ENCODE measurements at regions not wholly inside any gene's neighbourhood (a gene's known extent, or its start where the extent isn't known, plus 50 kb on each side); places are given as distances from the start of the nearest gene placed in this dataset.

DNA sequence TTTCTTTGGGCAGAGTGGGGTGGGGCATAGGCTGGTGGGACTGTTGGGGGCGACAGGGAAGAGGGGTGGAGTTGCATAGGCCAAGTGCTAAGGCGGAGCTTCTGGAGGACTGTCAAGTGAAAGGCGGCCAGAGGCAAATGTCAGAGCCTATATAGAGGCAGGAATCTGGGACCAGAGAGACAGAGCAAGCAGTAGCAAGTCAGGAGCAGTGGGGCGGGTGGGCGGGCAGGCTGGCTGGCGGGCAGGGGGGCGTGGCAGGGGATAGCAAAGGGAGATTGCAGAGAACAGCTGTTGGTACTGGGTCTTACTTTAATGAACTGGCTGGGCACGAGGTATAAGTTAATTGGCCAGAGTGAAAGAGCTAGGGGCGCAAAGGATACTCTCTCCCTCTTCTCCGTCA, 89.8 kb downstream of the RTL9 start:
- Histone ChIP-seq H3K27ac (no peak overlapping the region), H3K4me3 (ENCODE audit: low read depth, low read length) (no peak overlapping the region), H3K36me3 (replicated peaks) (no peaks in the 10 kb centered on the region), H3K27me3 (replicated peaks) (peaks cover 9% of the 10 kb centered on the region)
- DNase-seq = no peak
- in situ Hi-C loops (cut with HindIII; ENCODE audit: low pct_ligation_motif_present, low sequenced_read_pairs) = no loop called here
- TF ChIP-seq, protein P1, sequence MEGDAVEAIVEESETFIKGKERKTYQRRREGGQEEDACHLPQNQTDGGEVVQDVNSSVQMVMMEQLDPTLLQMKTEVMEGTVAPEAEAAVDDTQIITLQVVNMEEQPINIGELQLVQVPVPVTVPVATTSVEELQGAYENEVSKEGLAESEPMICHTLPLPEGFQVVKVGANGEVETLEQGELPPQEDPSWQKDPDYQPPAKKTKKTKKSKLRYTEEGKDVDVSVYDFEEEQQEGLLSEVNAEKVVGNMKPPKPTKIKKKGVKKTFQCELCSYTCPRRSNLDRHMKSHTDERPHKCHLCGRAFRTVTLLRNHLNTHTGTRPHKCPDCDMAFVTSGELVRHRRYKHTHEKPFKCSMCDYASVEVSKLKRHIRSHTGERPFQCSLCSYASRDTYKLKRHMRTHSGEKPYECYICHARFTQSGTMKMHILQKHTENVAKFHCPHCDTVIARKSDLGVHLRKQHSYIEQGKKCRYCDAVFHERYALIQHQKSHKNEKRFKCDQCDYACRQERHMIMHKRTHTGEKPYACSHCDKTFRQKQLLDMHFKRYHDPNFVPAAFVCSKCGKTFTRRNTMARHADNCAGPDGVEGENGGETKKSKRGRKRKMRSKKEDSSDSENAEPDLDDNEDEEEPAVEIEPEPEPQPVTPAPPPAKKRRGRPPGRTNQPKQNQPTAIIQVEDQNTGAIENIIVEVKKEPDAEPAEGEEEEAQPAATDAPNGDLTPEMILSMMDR (IDR thresholded peaks at IDR 0.05; ENCODE audit: low read depth, low read length, missing control alignments) = no peak

DNA sequence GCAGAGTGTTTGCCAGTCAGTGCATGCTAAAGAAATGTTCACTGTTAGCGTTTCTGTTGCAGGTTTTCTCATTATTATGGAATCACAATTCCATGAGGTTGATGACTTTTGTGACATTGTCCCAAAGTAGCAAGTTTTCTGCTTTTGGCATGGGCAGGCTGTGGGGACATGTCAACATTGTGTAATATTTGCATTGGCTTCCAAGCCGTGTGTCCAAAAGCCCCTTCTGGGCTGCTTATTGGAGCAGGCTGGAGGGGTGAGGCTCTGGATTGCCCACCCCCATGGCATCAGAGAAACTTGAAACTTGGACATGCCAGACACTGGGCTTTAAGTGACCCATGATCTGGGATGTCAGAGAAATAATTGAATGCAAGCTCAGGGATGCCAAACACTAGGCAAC, 90.7 kb downstream of the RTL9 start:
- H3K27me3 ChIP-seq (replicated peaks) = peaks cover 5% of the 10 kb centered on the region
- TF ChIP-seq, protein P1 (IDR thresholded peaks at IDR 0.05; ENCODE audit: low read depth, low read length, missing control alignments) = no peak
- H3K36me3 ChIP-seq (replicated peaks) = no peaks in the 10 kb centered on the region
- H3K27ac ChIP-seq = no peak overlapping the region
- DNase-seq = no peak
- H3K4me3 ChIP-seq (ENCODE audit: low read depth, low read length) = no peak overlapping the region
- in situ Hi-C loops (cut with HindIII; ENCODE audit: low pct_ligation_motif_present, low sequenced_read_pairs) = no loop called here

DNA sequence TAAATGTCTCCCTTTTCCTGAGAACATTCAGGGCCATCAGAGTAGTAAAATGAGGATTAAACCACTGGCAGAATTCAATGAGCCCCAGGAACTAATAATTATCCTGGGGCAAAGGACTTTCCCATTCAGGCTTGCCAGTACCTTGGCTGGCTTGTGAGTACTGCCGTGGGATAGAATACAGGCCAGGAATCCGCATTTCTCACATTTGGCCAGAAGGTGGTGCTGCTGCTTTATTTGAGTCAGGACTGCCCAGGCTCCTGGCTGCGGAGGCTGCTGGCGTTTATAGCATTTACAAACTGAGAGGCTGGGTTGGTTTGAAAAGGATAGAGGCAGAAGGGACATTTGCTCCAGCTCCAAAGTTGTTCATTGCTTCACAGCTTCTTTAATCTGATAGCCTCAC, 91.4 kb downstream of the RTL9 start:
- DNase-seq = peak; percentile 76
- TF ChIP-seq, protein P1 (IDR thresholded peaks at IDR 0.05; ENCODE audit: low read depth, low read length, missing control alignments) = peak; percentile 88
- Histone ChIP-seq H3K27me3 (replicated peaks) (peaks cover 5% of the 10 kb centered on the region), H3K4me3 (ENCODE audit: low read depth, low read length) (no peak overlapping the region), H3K36me3 (replicated peaks) (no peaks in the 10 kb centered on the region), H3K27ac (no peak overlapping the region)
- in situ Hi-C loops (cut with HindIII; ENCODE audit: low pct_ligation_motif_present, low sequenced_read_pairs) = no loop called here

DNA sequence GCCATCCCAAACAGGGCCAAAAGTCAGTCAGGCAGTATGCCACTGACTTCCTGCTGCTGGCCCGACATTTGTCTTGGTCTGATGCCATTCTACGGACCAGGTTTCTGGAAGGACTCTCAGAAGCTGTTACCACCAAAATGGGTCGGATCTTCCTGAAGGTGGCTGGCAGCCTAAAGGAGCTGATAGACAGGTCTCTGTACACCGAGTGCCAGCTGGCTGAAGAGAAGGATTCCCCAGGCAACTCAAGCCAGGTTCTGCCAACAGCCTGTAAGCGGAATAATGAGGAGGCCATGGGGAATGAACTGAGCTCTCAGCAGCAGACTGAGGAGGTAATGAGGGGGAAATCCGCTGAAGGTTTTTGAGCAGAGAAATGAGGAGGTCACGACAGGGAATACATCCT, 95.7 kb downstream of the RTL9 start:
- in situ Hi-C loops (cut with HindIII; ENCODE audit: low pct_ligation_motif_present, low sequenced_read_pairs) = no loop called here
- H3K4me3 ChIP-seq (ENCODE audit: low read depth, low read length) = no peak overlapping the region
- TF ChIP-seq, protein P1 (IDR thresholded peaks at IDR 0.05; ENCODE audit: low read depth, low read length, missing control alignments) = no peak
- H3K36me3 ChIP-seq (replicated peaks) = no peaks in the 10 kb centered on the region
- H3K27ac ChIP-seq = no peak overlapping the region
- peaks cover 2% of the 10 kb centered on the region for H3K27me3 ChIP-seq (replicated peaks)
- DNase-seq = no peak

DNA sequence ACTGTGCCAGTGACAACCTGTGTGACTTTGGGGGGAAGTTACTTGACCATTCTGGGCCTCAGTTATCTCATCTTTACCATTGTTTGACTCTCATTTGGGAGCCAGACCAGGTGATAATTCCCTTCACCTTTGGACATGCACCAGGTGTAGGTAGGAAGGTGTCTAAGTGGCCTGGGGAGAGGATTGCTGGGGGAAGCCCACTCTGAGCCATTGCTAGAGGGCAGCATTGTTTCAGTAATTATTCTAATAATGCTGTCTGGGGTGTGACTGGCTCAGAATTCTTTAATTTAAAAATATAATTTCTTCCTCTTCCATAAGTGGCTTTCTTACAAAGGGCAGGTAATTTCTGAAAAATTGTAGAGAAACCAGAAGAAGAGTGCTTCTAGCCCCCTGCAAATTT, 104.3 kb downstream of the RTL9 start:
- in situ Hi-C loops (cut with HindIII; ENCODE audit: low pct_ligation_motif_present, low sequenced_read_pairs) = no loop called here
- DNase-seq = no peak
- Histone ChIP-seq H3K36me3 (replicated peaks) (no peaks in the 10 kb centered on the region), H3K27me3 (replicated peaks) (peaks cover 5% of the 10 kb centered on the region), H3K27ac (no peak overlapping the region), H3K4me3 (ENCODE audit: low read depth, low read length) (no peak overlapping the region)
- TF ChIP-seq, protein P1 (IDR thresholded peaks at IDR 0.05; ENCODE audit: low read depth, low read length, missing control alignments) = peak; percentile 51

DNA sequence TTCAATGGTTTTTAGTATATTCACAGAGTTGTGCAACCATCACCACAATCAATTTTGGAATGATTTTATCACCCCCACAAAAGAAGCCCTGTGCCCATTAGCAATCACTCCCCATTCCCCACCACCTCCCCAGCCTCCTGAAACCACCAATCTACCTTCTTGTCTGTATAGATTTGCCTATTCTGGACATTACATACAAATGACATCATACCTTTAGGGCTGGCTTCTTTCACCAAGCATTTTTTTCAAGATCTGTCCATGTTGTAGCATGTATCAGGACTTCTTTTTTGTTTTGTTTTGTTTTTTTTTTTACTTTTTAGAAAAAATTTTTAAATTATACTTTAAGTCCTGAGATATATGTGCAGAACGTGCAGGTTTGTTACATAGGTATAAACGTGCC, 108.1 kb downstream of the RTL9 start:
- in situ Hi-C loops (cut with HindIII; ENCODE audit: low pct_ligation_motif_present, low sequenced_read_pairs) = no loop called here
- H3K36me3 ChIP-seq (replicated peaks) = no peaks in the 10 kb centered on the region
- H3K27ac ChIP-seq = no peak overlapping the region
- TF ChIP-seq, protein P1 (IDR thresholded peaks at IDR 0.05; ENCODE audit: low read depth, low read length, missing control alignments) = no peak
- no peaks in the 10 kb centered on the region for H3K27me3 ChIP-seq (replicated peaks)
- H3K4me3 ChIP-seq (ENCODE audit: low read depth, low read length) = no peak overlapping the region
- DNase-seq = no peak

All from brain microvascular endothelial cell (primary cell).